Activated T-helper 1 cell treated with anti-CD3 and anti-CD28 coated beads, Interleukin-2, amount 50 U/mL, for 16 hours (primary cell): ENCODE measurements at regions not wholly inside any gene's neighbourhood (a gene's known extent, or its start where the extent isn't known, plus 50 kb on each side); places are given as distances from the start of the nearest gene placed in this dataset.

Experiments used
- DNase-seq, 2 donors: peaks; one replicate each; pipeline ENCODE4 v3.0.0-alpha.2; 2020; ENCODE audit warnings: low read depth in 1 of 2, low spot score in 1 of 2

DNA sequence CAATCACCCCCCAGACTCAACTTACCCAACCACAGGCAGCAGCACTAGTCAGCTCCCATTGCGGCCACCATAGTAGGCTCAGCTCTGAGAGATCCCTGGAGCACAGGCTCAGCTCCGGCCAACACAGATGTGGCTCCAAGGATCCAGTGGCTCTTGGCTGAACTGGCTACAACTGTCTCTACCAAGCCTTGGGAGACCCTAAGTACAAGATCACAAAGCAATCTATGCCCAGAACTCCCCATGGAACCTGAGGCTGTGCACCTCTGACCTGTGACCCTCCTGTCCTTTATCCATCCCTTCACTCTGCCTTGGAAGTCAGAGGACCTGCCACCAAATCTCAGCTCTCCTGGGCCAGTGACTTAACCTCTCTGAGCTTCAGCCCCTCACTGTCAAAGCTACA is 61.8 kb upstream of the GJB5 start:
- DNase-seq = no peak

DNA sequence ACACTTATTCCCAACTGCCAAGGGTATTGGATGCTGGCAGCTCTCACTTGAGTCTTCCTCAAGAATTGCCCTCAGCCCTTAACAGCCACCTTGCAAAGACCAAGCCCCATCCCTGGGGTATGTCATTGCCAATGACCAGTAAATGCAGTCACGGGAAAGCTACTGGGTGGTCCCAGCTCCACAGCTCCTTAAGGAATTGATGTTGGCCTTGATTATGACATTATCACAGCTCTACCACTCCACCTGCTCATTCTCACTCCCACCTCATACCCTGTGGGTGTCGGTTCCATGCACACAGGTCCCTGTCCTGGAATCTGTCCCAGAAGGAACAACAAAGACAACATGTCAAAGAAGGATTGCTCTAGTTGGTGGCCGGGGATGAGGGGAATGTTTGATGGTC is 60.5 kb upstream of the GJB5 start:
- DNase-seq = no peak

DNA sequence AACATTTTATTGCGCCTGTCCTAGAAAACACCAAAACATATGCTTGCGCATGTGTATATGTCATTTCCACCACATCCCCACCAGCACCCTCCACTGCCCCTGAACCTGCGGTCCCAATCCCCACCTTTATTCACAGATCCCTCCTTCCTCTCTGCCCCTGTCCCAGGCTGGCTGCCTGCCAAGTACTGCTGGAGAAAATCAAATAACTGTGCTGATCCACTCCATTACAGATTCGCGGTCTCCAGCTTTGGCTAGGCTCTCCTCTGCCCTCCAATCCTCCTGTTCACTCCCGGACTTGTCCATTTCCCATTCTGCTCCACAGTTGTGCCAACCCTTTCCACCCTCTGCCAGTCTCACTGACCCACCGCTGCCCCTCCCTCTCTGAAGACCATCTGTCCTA is 59.3 kb upstream of the GJB5 start:
- no peak for DNase-seq

DNA sequence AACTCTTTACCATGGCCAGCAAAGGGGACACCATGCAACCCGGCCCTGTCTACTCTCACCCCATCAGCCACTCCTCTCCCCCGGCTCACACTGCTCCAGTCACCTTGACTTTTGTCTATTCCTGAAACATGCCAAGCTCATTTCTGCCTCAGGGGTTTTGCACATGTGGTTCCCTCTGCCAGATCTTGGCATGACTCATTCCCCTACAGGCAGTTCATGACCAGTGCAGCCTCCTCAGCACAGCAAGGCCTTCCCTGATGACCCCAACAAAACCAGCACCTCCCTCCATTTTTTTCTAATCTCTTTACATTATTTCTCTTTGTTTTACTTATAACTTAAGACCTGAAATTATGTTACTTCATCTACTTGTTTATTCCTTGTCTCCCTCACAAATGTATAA is 58.6 kb upstream of the GJB5 start:
- DNase-seq = no peak

DNA sequence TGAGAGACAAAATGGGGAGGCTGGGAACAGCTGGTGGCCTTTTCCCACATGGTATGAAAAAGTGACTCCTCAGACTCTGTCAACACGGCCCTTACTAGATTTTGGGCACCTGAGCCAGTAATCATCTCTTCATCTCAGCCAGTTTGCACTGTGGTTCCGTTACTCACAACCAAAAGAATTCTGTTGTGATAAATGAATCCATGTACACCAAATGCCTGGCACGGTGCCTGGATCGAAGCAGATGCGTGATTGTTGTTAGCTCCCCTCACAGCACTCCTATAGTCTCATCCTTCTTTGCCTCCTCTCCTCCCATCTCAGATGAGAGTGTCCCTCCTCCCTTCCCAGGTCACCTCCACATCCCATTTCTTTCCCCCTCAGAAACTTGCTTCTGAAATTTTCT is 57.9 kb upstream of the GJB5 start:
- no peak for DNase-seq

DNA sequence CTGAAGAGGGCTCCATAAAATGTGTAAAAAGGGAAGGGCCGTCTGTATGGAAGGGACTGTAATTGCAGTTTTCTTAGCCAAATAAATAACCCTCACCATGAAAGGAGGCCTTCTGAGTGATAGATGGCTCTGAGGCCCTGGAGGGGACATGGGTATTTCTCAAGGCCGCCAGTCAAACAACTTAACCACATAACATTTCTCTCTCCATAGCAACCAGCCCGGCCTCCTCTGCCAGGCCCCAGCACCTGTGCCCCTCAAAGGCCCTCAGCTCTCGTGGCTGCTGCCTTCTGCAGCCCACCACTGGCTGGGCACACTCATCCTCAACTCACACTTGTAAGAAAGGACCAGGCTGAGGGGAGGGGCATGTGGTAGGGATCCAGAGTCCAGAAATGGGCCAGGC is 57.0 kb upstream of the GJB5 start:
- no peak for DNase-seq

DNA sequence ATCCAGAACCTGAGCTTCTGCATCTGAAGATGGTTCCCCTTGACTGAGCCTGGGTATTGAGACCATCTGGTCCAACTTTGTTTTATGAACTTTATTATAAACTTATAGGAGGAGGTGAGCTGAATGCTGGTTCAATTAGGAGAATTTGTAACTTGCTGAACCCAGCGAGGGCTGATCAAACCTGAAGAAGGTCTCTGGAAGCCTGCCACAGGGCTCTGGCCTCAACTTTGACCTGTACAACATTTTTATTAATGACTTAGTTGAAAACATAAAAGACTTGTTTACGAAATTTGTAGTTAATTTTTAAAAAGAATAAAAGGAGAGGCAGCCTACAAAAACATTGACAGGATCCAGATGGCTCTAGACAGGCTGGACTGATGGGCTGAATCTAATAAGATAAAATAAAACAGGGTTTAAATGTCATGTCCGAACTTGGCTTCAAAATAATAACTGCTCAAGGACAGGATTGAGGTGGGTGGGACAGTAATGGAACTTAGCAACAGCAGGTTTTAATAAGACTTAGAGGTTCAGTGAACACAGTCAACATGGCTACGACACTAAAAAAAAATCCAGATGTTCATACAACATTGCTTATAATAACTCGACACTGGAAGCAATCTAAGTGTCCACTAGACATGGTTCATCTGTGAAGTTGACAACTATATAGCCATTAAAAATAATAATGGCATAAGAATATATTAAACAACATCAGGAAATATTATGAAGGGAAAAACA is 53.4 kb upstream of the GJB5 start:
- no peak for DNase-seq
